ENCODE measurements at regions not wholly inside any gene's neighbourhood (a gene's known extent, or its start where the extent isn't known, plus 50 kb on each side); places are given as distances from the start of the nearest gene placed in this dataset.

- H3K4me3 ChIP-seq (ENCODE audit: low read depth, low read length), result no peak overlapping the region
- no peak for DNase-seq (ENCODE audit: low read depth)
- no peak for TF ChIP-seq MAX (IDR thresholded peaks at IDR 0.05; ENCODE audit: low read depth, low read length)
- no peak for TF ChIP-seq CTCF (IDR thresholded peaks at IDR 0.05; ENCODE audit: low read depth, low read length)
- no peak for TF ChIP-seq MYC (IDR thresholded peaks at IDR 0.05; ENCODE audit: low read depth, low read length)
- TF ChIP-seq POLR2A (IDR thresholded peaks at IDR 0.05; ENCODE audit: extremely low read depth, insufficient read length), result no peak
Observed at GRCh38 chr22:49580024-49580423, 247.6 kb downstream of the BRD1 start.

- TF ChIP-seq MYC (IDR thresholded peaks at IDR 0.05; ENCODE audit: low read depth, low read length), result no peak
- DNase-seq (ENCODE audit: low read depth), result no peak
Observed at GRCh38 chr22:49577168-49578060, 250.3 kb downstream of the BRD1 start.

GRCh38 chr22:49576241-49577141, 251.2 kb downstream of the BRD1 start:
- DNase-seq (ENCODE audit: low read depth), result no peak
- H3K4me3 ChIP-seq (ENCODE audit: low read depth, low read length), result no peak overlapping the region
- TF ChIP-seq MYC (IDR thresholded peaks at IDR 0.05; ENCODE audit: low read depth, low read length) (no peak), POLR2A (IDR thresholded peaks at IDR 0.05; ENCODE audit: extremely low read depth, insufficient read length) (no peak), CTCF (IDR thresholded peaks at IDR 0.05; ENCODE audit: low read depth, low read length) (no peak), MAX (IDR thresholded peaks at IDR 0.05; ENCODE audit: low read depth, low read length) (no peak)

More at GRCh38 chr22:49577168-49578060, 250.3 kb downstream of the BRD1 start:
- no peak overlapping the region for H3K4me3 ChIP-seq (ENCODE audit: low read depth, low read length)

- DNase-seq (ENCODE audit: low read depth), result no peak
- H3K4me3 ChIP-seq (ENCODE audit: low read depth, low read length), result no peak overlapping the region
- TF ChIP-seq CTCF (IDR thresholded peaks at IDR 0.05; ENCODE audit: low read depth, low read length), result no peak
Observed at GRCh38 chr22:49575703-49576081, 252.0 kb downstream of the BRD1 start.

- H3K4me3 ChIP-seq (ENCODE audit: low read depth, low read length), result no peak overlapping the region
- DNase-seq (ENCODE audit: low read depth), result no peak
- TF ChIP-seq MAX (IDR thresholded peaks at IDR 0.05; ENCODE audit: low read depth, low read length) (no peak), MYC (IDR thresholded peaks at IDR 0.05; ENCODE audit: low read depth, low read length) (no peak), POLR2A (IDR thresholded peaks at IDR 0.05; ENCODE audit: extremely low read depth, insufficient read length) (no peak), CTCF (IDR thresholded peaks at IDR 0.05; ENCODE audit: low read depth, low read length) (no peak)
Observed at GRCh38 chr22:49574881-49575702, 252.6 kb downstream of the BRD1 start.

All from NB4 (cell line).